K562 (cell line): ENCODE measurements at regions not wholly inside any gene's neighbourhood (a gene's known extent, or its start where the extent isn't known, plus 50 kb on each side); places are given as distances from the start of the nearest gene placed in this dataset.

Experiments
- ATAC-seq: fragments of 200-7000 bp; cut with Tn5 transposase; 3 replicates; pipeline ENCODE4 v1.9.1; 2020; ENCODE audit warnings: moderate library complexity
- BruUV-seq: library from RNA; stranded (reverse); fragments of 400-500 nt; replicated peaks from 2 replicates; lab custom pipeline; 2021; lab: Mats Ljungman, UMichigan
- CTCF ChIA-PET: fragments of 300-600 bp; formaldehyde crosslinking; extraction: SDS; loops from one replicate; lab custom pipeline; 2021; ENCODE audit warnings: low intra/inter-chr PET ratio; lab: Yijun Ruan, JAX
- POLR2A ChIA-PET: fragments of 300-600, 350-650 bp; sonication (Branson Sonifier 250); formaldehyde crosslinking; extraction: SDS; loops from one replicate; lab custom pipeline; 2021; ENCODE audit warnings: antibody characterized with exemption, inconsistent platforms; lab: Yijun Ruan, JAX
- DNase-seq, 4 experiments: peaks; one replicate each; pipeline versions ENCODE4 v3.0.0 to v3.0.0-alpha.2; 2011 to 2018; ENCODE audit warnings: low spot score in 3 of 4, mixed read lengths in 3 of 4; ENCODE audit errors: extremely low read depth in 1 of 4
- FAIRE-seq: peaks from 2 replicates; lab custom pipeline; 2011; peaks lifted over from hg19 to GRCh38; lab: Jason Lieb, UNC
- H2AFZ ChIP-seq: 2 replicates; pipeline ENCODE4 v1.6.0; 2011; ENCODE audit warnings: low read depth, low read length, control low read depth, inconsistent platforms
- H3K27ac ChIP-seq: fragments of 200-600 bp; 3 replicates; pipeline ENCODE4 v1.8.0; 2011; ENCODE audit warnings: low read depth, mild to moderate bottlenecking, control low read depth, inconsistent platforms, low read length, moderate library complexity, mixed read lengths; ENCODE audit errors: extremely low read depth
- H3K27me3 ChIP-seq, 2 experiments: fragments of 300-600 bp in 1 of 2; 2 replicates in 1 of 2; 3 replicates in 1 of 2; pipeline versions ENCODE4 v1.6.0 to v1.8.0; 2011; ENCODE audit warnings: inconsistent platforms in 2 of 2, low read length in 2 of 2, mild to moderate bottlenecking in 1 of 2, mixed read lengths in 1 of 2, moderate library complexity in 1 of 2; ENCODE audit not compliant: control insufficient read depth in 2 of 2, insufficient read depth in 2 of 2
- H3K36me3 ChIP-seq: fragments of 300-600 bp; 3 replicates; pipeline ENCODE4 v1.8.0; 2011; ENCODE audit warnings: mild to moderate bottlenecking, low read length, inconsistent platforms; ENCODE audit not compliant: control insufficient read depth, insufficient read depth
- H3K4me1 ChIP-seq, 2 experiments: fragments of 200-600 bp in 1 of 2; replicated peaks in 1 of 2; 2 replicates in 1 of 2; 3 replicates in 1 of 2; pipeline versions ENCODE4 v1.5.1 to v1.8.0; 2011; ENCODE audit warnings: inconsistent platforms in 2 of 2, low read length in 2 of 2, mild to moderate bottlenecking in 1 of 2, mixed read lengths in 1 of 2, moderate library complexity in 1 of 2; ENCODE audit not compliant: control insufficient read depth in 2 of 2, insufficient read depth in 2 of 2
- H3K4me2 ChIP-seq: 2 replicates; pipeline ENCODE4 v1.6.1; 2011; ENCODE audit warnings: low read length, control low read depth, inconsistent platforms, mixed read lengths; ENCODE audit not compliant: insufficient read depth
- H3K4me3 ChIP-seq: fragments of 200-600 bp; sonication (generic), shearing (Covaris generic); 2 replicates; pipeline ENCODE4 v1.5.1; 2016; ENCODE audit warnings: control low read depth, inconsistent platforms
- H3K79me2 ChIP-seq: fragments of 200-600 bp; 3 replicates; pipeline ENCODE4 v1.8.0; 2011; ENCODE audit warnings: low read length, inconsistent platforms; ENCODE audit not compliant: control insufficient read depth, insufficient read depth
- H3K9ac ChIP-seq, 2 experiments: 2 replicates each; pipeline versions ENCODE4 v1.6.0 to v1.6.1; 2011; ENCODE audit warnings: low read depth in 2 of 2, low read length in 2 of 2, control low read depth in 1 of 2, inconsistent platforms in 1 of 2, mild to moderate bottlenecking in 1 of 2, mixed read lengths in 1 of 2; ENCODE audit not compliant: insufficient read depth in 1 of 2
- H3K9me1 ChIP-seq: one replicate; pipeline ENCODE4 v1.6.0; 2011; ENCODE audit warnings: inconsistent platforms, mild to moderate bottlenecking, low read length, moderate library complexity; ENCODE audit not compliant: control insufficient read depth, insufficient read depth
- H3K9me3 ChIP-seq: replicated peaks from 2 replicates; pipeline ENCODE4 v1.5.1; 2011; ENCODE audit warnings: low read depth, low read length, inconsistent platforms; ENCODE audit not compliant: control insufficient read depth, insufficient read depth
- H4K20me1 ChIP-seq: replicated peaks from 2 replicates; pipeline ENCODE4 v1.6.1; 2011; ENCODE audit warnings: low read length, inconsistent platforms, mixed read lengths; ENCODE audit not compliant: control insufficient read depth, insufficient read depth
- CAMTA2 ChIP-seq: fragments of 250-450 bp; sonication (Bioruptor Pico); conservative IDR thresholded peaks from 2 replicates; pipeline ENCODE4 v1.5.1; 2022
- CBFA2T2 ChIP-seq: fragments of 450-650 bp; conservative IDR thresholded peaks from 2 replicates; pipeline ENCODE4 v1.6.1; 2017; ENCODE audit warnings: mild to moderate bottlenecking
- CCAR2 ChIP-seq: fragments of 200-400 bp; formaldehyde crosslinking; IDR thresholded peaks from 2 replicates; pipeline ENCODE4 v1.6.1; 2017; ENCODE audit warnings: mild to moderate bottlenecking, low read depth, low read length
- CXXC5 ChIP-seq: fragments of 250-450 bp; sonication (Bioruptor Pico); IDR thresholded peaks from 2 replicates; pipeline ENCODE4 v1.8.0; 2022; ENCODE audit warnings: inconsistent platforms, mild to moderate bottlenecking, moderate library complexity
- FOXM1 ChIP-seq, 2 experiments: fragments of 450-650 bp in 1 of 2; sonication (generic) in 1 of 2; formaldehyde crosslinking in 1 of 2; IDR thresholded peaks; 2 replicates each; pipeline versions ENCODE4 v1.6.1 to v1.9.0; 2017 to 2022; ENCODE audit warnings: low read depth in 2 of 2, mild to moderate bottlenecking in 2 of 2, missing genetic modification reagents in 1 of 2, moderate library complexity in 1 of 2
- GABPB1 ChIP-seq: sonication (generic); formaldehyde crosslinking; IDR thresholded peaks from 2 replicates; pipeline ENCODE4 v1.8.0; 2022; ENCODE audit warnings: mild to moderate bottlenecking, missing genetic modification reagents
- HCFC1 ChIP-seq: IDR thresholded peaks from 2 replicates; pipeline ENCODE4 v1.6.1; 2012; ENCODE audit warnings: low read depth, low read length, improper control_type of control experiment
- JUNB ChIP-seq: fragments of 450-650 bp; formaldehyde crosslinking; conservative IDR thresholded peaks from 2 replicates; pipeline ENCODE4 v1.4.0; 2020; ENCODE audit warnings: mild to moderate bottlenecking
- MYC ChIP-seq, 2 experiments: fragments of 250-450 bp in 1 of 2; sonication (Bioruptor Pico) in 1 of 2; IDR thresholded peaks; 2 replicates each; pipeline versions ENCODE4 v1.5.1 to v1.6.1; 2012 to 2021; ENCODE audit warnings: low read depth in 2 of 2, borderline replicate concordance in 1 of 2, improper control_type of control experiment in 1 of 2, low read length in 1 of 2, mild to moderate bottlenecking in 1 of 2, moderate library complexity in 1 of 2
- NBN ChIP-seq: fragments of 450-650 bp; IDR thresholded peaks from 2 replicates; pipeline ENCODE4 v1.6.1; 2016; ENCODE audit warnings: low read depth, mild to moderate bottlenecking
- RAD21 ChIP-seq, 2 experiments: fragments of 250-450 bp in 1 of 2; fragments of 450-650 bp in 1 of 2; sonication (Bioruptor Pico) in 1 of 2; formaldehyde crosslinking in 1 of 2; IDR thresholded peaks in 1 of 2; conservative IDR thresholded peaks in 1 of 2; 2 replicates each; pipeline versions ENCODE4 v1.4.0 to v1.8.0; 2020 to 2022; ENCODE audit warnings: mild to moderate bottlenecking in 2 of 2, moderate library complexity in 1 of 2
- TAF7 ChIP-seq: fragments of 450-650 bp; IDR thresholded peaks from 2 replicates; pipeline ENCODE4 v1.6.1; 2016; ENCODE audit warnings: missing genetic modification characterization, missing compliant biosample characterization
- ZNF384 ChIP-seq: IDR thresholded peaks from 2 replicates; pipeline ENCODE4 v1.6.1; 2012; ENCODE audit warnings: low read depth, low read length, improper control_type of control experiment
- WGBS: fragments of 100-300 bp; shearing (Covaris generic); methylation state at CpG from one replicate; pipeline ENCODE4 v1.1.6; 2016; ENCODE audit warnings: low coverage, mixed read lengths; ENCODE audit not compliant: insufficient coverage; ENCODE audit errors: missing lambda C conversion rate; 5-methylcytosine and 5-hydroxymethylcytosine counted together
- in situ Hi-C: fragments of 300-500 bp; cut with MboI; formaldehyde crosslinking; loops from 4 replicates; pipeline ENCODE4 v1.15.0; 2018; ENCODE audit warnings: inconsistent platforms, mixed read lengths
- intact Hi-C: fragments of 100-400 bp; cut with micrococcal nuclease; formaldehyde crosslinking; loops from 2 replicates; pipeline ENCODE4 v1.14.2; 2022
- TF ChIP-seq, protein P1 (sequence below): fragments of 450-650 bp; IDR thresholded peaks from 2 replicates; pipeline ENCODE4 v1.6.1; 2016; ENCODE audit warnings: missing biosample characterization, missing genetic modification characterization

GRCh38 chrX:52261125-52261462, 76.4 kb downstream of the MAGED4 start:
- Histone ChIP-seq H3K27me3 (no peaks in the 10 kb centered on the region), H3K4me1 (peaks cover 4 to 7% of the 10 kb centered on the region in 2 experiments; a peak in 2 of 5 replicates), H4K20me1 (no peaks in the 10 kb centered on the region), H3K9me1 (no peaks in the 10 kb centered on the region), H3K36me3 (no peaks in the 10 kb centered on the region), H2AFZ (peak overlapping the region; percentile 67; the same call in 1 of the 2 replicates), H3K4me3 (peak overlapping the region; percentile 50; the same call in 1 of the 2 replicates), H3K79me2 (no peaks in the 10 kb centered on the region), H3K4me2 (peak overlapping the region; percentile 71; the same call in 1 of the 2 replicates), H3K27ac (no peak overlapping the region), H3K9ac (no peak overlapping the region), H3K9me3 (no peaks in the 10 kb centered on the region)
- in situ Hi-C loops (no loop called here), intact Hi-C loops (no loop called here)
- no TSS peak for BruUV-seq
- ChIA-PET CTCF (no interaction called here), POLR2A (no interaction called here)
- ATAC-seq (peak; percentile 55), DNase-seq (peak in 2 of 4 experiments; percentile 3 to 4), FAIRE-seq (no peak)
- WGBS, result 0% methylated on average over 2 of the region's 2 CpGs
- TF ChIP-seq TAF7 (tag), result no peak
- no peak for TF ChIP-seq JUNB (CRISPR knock-in tag)

DNA sequence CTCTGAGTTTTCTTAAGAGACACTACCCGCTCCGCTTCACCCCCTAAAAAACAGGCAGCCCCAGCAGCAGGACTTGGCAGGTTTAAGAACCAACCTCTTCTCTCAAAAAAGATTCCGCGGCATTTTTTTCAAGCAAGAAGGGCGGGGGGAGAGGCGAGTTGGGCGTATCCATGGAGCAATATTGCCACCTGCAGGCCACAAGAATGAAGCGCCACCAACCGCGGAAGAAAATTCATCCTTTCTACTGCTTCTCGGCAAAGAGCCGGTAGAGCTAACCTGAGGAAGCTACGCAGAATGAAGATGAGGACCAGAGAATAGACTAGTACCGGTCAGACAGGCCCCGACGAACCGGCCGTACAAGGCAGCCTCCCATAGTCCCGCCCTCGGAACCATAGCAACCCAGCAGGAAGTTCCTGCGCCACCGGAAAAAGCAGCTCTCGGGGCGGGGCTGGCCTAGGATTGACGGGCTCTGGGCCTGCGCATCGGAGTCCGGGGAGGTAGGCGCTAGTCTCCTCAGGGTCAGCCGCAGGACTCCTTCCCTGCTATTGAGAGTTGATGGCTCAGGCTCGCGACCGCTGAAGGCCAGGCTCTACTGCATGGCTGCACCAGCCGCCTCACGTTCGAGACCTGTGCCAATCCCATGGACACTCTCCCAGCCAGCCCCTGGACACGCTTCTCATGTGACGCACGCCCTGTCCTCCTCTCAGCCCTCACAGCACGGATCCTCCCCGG, 76.9 kb downstream of the MAGED4 start:
- Histone ChIP-seq H3K9me3 (no peaks in the 10 kb centered on the region), H4K20me1 (no peaks in the 10 kb centered on the region), H3K79me2 (no peaks in the 10 kb centered on the region), H3K4me2 (peak overlapping the region; percentile 71), H3K36me3 (no peaks in the 10 kb centered on the region), H3K27ac (no peak overlapping the region; the same call in 2 of the 3 replicates), H3K9me1 (no peaks in the 10 kb centered on the region), H3K9ac (peak overlapping the region in 1 of 2 experiments; percentile 35; a peak in 2 of 4 replicates), H3K4me3 (peak overlapping the region; percentile 50), H3K27me3 (no peaks in the 10 kb centered on the region), H2AFZ (peak overlapping the region; percentile 87), H3K4me1 (peaks cover 4 to 7% of the 10 kb centered on the region in 2 experiments; a peak in 2 of 5 replicates)
- intact Hi-C loops, result no loop called here
- 13% methylated on average over 29 of the region's 41 CpGs for WGBS
- ATAC-seq, result peak; percentile 99
- peak; percentile 59 to 74 (median 64) for DNase-seq
- no TSS peak for BruUV-seq
- ChIA-PET POLR2A (interaction anchor here (0.6 kb wide), 1 partner anchor 916 kb away, joined by 3 read pairs; no protein-coding TSS in a partner anchor), CTCF (no interaction called here)
- in situ Hi-C loops, result no loop called here
- peak; percentile 84 for FAIRE-seq
- no peak for TF ChIP-seq CAMTA2 (CRISPR knock-in tag)
- TF ChIP-seq GABPB1, result no peak
- no peak for TF ChIP-seq CBFA2T2
- 0 out of 2 replicates have a peak, but pooled peaks have one; percentile 25 for TF ChIP-seq MYC (IDR thresholded peaks at IDR 0.05; ENCODE audit: low read depth, low read length)
- no peak for TF ChIP-seq MYC (CRISPR knock-in tag; IDR thresholded peaks at IDR 0.05; ENCODE audit: borderline replicate concordance, low read depth)
- TF ChIP-seq, protein P1, sequence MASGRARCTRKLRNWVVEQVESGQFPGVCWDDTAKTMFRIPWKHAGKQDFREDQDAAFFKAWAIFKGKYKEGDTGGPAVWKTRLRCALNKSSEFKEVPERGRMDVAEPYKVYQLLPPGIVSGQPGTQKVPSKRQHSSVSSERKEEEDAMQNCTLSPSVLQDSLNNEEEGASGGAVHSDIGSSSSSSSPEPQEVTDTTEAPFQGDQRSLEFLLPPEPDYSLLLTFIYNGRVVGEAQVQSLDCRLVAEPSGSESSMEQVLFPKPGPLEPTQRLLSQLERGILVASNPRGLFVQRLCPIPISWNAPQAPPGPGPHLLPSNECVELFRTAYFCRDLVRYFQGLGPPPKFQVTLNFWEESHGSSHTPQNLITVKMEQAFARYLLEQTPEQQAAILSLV, result no peak
- TF ChIP-seq HCFC1, result no peak
- no peak for TF ChIP-seq NBN
- TF ChIP-seq FOXM1 (IDR thresholded peaks at IDR 0.05; ENCODE audit: low read depth), result peak; percentile 31; the same call in 1 of the 2 replicates
- no peak for TF ChIP-seq FOXM1 (CRISPR knock-in tag; IDR thresholded peaks at IDR 0.05; ENCODE audit: low read depth)
- TF ChIP-seq ZNF384, result peak; percentile 100
- TF ChIP-seq CCAR2, result no peak
- no peak for TF ChIP-seq CXXC5 (CRISPR knock-in tag)
- TF ChIP-seq RAD21 (CRISPR knock-in tag; conservative IDR thresholded peaks at IDR 0.05 in 1 of 2, IDR thresholded peaks at IDR 0.05 in 1 of 2), result peak; percentile 77 to 91
